ENCODE measurements at regions not wholly inside any gene's neighbourhood (a gene's known extent, or its start where the extent isn't known, plus 50 kb on each side); places are given as distances from the start of the nearest gene placed in this dataset.

DNA sequence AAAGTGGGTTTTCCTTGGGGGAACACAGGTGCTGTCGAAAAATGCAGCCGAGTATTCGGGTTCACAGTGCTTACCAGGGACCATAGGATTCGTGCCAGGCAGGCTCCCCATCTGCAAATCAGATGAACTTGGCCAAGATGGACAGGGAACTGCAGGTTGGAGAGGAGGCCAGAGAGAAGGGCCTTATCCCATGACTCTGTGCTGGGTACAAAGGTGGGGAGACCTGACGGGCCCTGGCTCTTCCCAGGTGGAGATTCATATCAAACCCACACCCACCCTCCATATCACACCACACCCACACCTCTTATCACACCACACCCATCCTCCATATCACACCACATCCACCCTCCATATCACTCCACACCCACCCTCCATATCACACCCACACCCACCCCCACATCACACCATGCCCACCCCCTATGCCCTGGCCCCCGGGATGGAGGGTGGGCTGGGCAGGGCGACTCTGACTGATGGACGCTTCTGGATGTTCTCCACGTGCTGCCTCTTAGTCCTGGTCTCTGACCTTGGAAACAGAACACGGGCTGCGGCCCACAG, 319.7 kb downstream of the ADGRD1 start:
- Histone ChIP-seq H3K36me3 (ENCODE audit: insufficient read depth, low read length) (no peaks in the 10 kb centered on the region), H4K20me1 (ENCODE audit: insufficient read depth, low read length) (no peaks in the 10 kb centered on the region), H2AFZ (ENCODE audit: low read length) (no peak overlapping the region), H3K27me3 (ENCODE audit: insufficient read depth, low read length) (no peaks in the 10 kb centered on the region), H3F3A (ENCODE audit: insufficient read depth, low read length) (no peaks in the 10 kb centered on the region), H3K9me3 (ENCODE audit: low read length) (no peaks in the 10 kb centered on the region), H3K4me1 (ENCODE audit: insufficient read depth, low read length, severe bottlenecking) (no peaks in the 10 kb centered on the region), H3K9ac (ENCODE audit: low read length) (no peak overlapping the region), H3K9me2 (ENCODE audit: low read depth, low read length) (no peaks in the 10 kb centered on the region), H3K4me3 (ENCODE audit: low read depth, low read length, poor library complexity, severe bottlenecking) (no peak overlapping the region), H3K27ac (ENCODE audit: low read depth, low read length, poor library complexity, severe bottlenecking) (no peak overlapping the region), H3K79me2 (ENCODE audit: insufficient read depth, low read length) (no peaks in the 10 kb centered on the region), H3K4me2 (ENCODE audit: low read length) (no peak overlapping the region)
- TF ChIP-seq, protein P1, sequence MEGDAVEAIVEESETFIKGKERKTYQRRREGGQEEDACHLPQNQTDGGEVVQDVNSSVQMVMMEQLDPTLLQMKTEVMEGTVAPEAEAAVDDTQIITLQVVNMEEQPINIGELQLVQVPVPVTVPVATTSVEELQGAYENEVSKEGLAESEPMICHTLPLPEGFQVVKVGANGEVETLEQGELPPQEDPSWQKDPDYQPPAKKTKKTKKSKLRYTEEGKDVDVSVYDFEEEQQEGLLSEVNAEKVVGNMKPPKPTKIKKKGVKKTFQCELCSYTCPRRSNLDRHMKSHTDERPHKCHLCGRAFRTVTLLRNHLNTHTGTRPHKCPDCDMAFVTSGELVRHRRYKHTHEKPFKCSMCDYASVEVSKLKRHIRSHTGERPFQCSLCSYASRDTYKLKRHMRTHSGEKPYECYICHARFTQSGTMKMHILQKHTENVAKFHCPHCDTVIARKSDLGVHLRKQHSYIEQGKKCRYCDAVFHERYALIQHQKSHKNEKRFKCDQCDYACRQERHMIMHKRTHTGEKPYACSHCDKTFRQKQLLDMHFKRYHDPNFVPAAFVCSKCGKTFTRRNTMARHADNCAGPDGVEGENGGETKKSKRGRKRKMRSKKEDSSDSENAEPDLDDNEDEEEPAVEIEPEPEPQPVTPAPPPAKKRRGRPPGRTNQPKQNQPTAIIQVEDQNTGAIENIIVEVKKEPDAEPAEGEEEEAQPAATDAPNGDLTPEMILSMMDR (IDR thresholded peaks at IDR 0.05; ENCODE audit: low read length) = no peak
- TF ChIP-seq EZH2 (IDR thresholded peaks at IDR 0.05; ENCODE audit: borderline replicate concordance, low read length) = no peak

DNA sequence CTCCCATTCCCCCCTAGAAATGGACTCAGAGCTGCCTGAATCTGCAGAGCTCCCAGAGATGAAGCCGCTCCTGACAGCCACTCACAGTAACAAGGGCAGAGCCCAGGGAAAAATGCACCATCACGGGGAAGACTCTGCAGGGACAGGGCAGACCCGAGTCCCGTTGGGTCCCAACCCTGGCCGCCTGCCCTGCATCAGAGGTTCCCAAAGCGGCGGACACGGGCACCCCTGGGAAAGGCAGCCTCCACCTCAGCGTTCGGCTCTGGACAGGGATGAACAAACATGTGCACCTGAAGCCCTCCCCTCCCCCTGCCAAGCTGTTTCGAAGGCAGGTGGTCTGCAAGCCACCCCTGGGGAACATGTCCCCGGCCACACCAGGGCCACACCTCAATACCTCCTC, 320.4 kb downstream of the ADGRD1 start:
- no peak overlapping the region for H3K27ac ChIP-seq (ENCODE audit: low read depth, low read length, poor library complexity, severe bottlenecking)
- no peaks in the 10 kb centered on the region for H3K9me2 ChIP-seq (ENCODE audit: low read depth, low read length)
- H3K27me3 ChIP-seq (ENCODE audit: insufficient read depth, low read length) = no peaks in the 10 kb centered on the region
- H2AFZ ChIP-seq (ENCODE audit: low read length) = no peak overlapping the region
- no peaks in the 10 kb centered on the region for H3K4me1 ChIP-seq (ENCODE audit: insufficient read depth, low read length, severe bottlenecking)
- H3F3A ChIP-seq (ENCODE audit: insufficient read depth, low read length) = no peaks in the 10 kb centered on the region
- H3K4me3 ChIP-seq (ENCODE audit: low read depth, low read length, poor library complexity, severe bottlenecking) = no peak overlapping the region
- H3K9me3 ChIP-seq (ENCODE audit: low read length) = no peaks in the 10 kb centered on the region
- no peak overlapping the region for H3K9ac ChIP-seq (ENCODE audit: low read length)
- H4K20me1 ChIP-seq (ENCODE audit: insufficient read depth, low read length) = no peaks in the 10 kb centered on the region
- H3K36me3 ChIP-seq (ENCODE audit: insufficient read depth, low read length) = no peaks in the 10 kb centered on the region
- no peaks in the 10 kb centered on the region for H3K79me2 ChIP-seq (ENCODE audit: insufficient read depth, low read length)
- TF ChIP-seq EZH2 (IDR thresholded peaks at IDR 0.05; ENCODE audit: borderline replicate concordance, low read length) = no peak
- TF ChIP-seq, protein P1 (IDR thresholded peaks at IDR 0.05; ENCODE audit: low read length) = no peak
- H3K4me2 ChIP-seq (ENCODE audit: low read length) = no peak overlapping the region

DNA sequence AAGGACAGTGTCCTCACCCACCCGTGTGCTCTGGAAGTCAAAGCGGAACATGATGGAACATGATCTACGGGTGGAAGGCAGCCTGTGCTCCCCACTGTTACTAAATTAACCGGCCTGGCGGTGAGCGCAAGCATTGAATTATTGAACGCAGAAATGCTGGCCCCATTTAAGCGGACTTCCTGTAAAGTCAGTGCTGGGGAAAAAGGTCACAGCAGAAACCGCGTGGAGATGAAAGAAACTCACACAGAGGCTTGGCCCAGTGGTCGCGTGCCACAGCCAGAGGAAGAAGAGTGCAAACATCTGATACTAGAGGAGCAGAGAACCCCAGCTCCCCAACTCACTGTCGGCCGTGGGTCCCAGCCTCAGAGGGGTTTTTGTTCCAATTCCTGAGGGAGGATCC, 321.2 kb downstream of the ADGRD1 start:
- Histone ChIP-seq H3K9me2 (ENCODE audit: low read depth, low read length) (no peaks in the 10 kb centered on the region), H3F3A (ENCODE audit: insufficient read depth, low read length) (no peaks in the 10 kb centered on the region), H3K9ac (ENCODE audit: low read length) (no peak overlapping the region), H3K79me2 (ENCODE audit: insufficient read depth, low read length) (no peaks in the 10 kb centered on the region), H3K4me1 (ENCODE audit: insufficient read depth, low read length, severe bottlenecking) (no peaks in the 10 kb centered on the region), H3K4me2 (ENCODE audit: low read length) (no peak overlapping the region), H3K4me3 (ENCODE audit: low read depth, low read length, poor library complexity, severe bottlenecking) (no peak overlapping the region), H3K27me3 (ENCODE audit: insufficient read depth, low read length) (no peaks in the 10 kb centered on the region), H2AFZ (ENCODE audit: low read length) (no peak overlapping the region), H3K36me3 (ENCODE audit: insufficient read depth, low read length) (no peaks in the 10 kb centered on the region), H3K9me3 (ENCODE audit: low read length) (no peaks in the 10 kb centered on the region), H3K27ac (ENCODE audit: low read depth, low read length, poor library complexity, severe bottlenecking) (no peak overlapping the region), H4K20me1 (ENCODE audit: insufficient read depth, low read length) (no peaks in the 10 kb centered on the region)
- no peak for TF ChIP-seq EZH2 (IDR thresholded peaks at IDR 0.05; ENCODE audit: borderline replicate concordance, low read length)
- TF ChIP-seq, protein P1 (IDR thresholded peaks at IDR 0.05; ENCODE audit: low read length) = no peak

Measured in OCI-LY1 (cell line).